Lung (tissue), 11 donors: ENCODE measurements at regions not wholly inside any gene's neighbourhood (a gene's known extent, or its start where the extent isn't known, plus 50 kb on each side); places are given as distances from the start of the nearest gene placed in this dataset.
"Not testable (repeated sequence)": the region's sequence is repeated elsewhere in the genome, so short reads cannot be mapped to it uniquely, and the experiment has no call there.

ENCODE experiments used
- ATAC-seq: fragments of 200-7000 bp; cut with Tn5 transposase; one replicate; pipeline ENCODE4 v1.9.1; 2020; ENCODE audit warnings: moderate number of reproducible peaks; ENCODE audit not compliant: insufficient read depth, low FRiP score
- DNase-seq, 3 donors: peaks; one replicate each; pipeline ENCODE4 v3.0.0-alpha.2; 2013 to 2017
- H3K27ac ChIP-seq, 2 donors: one replicate each; pipeline ENCODE4 v1.5.1; 2013; ENCODE audit warnings: mild to moderate bottlenecking in 2 of 2, moderate library complexity in 2 of 2, control low read depth in 1 of 2, inconsistent platforms in 1 of 2, low read depth in 1 of 2, low read length in 1 of 2
- H3K27me3 ChIP-seq, 3 donors: one replicate each; pipeline ENCODE4 v1.5.1; 2013; ENCODE audit warnings: low read length in 2 of 3; ENCODE audit not compliant: control insufficient read depth in 3 of 3, insufficient read depth in 3 of 3
- H3K36me3 ChIP-seq, 4 donors: one replicate each; pipeline ENCODE4 v1.5.1; 2013; ENCODE audit warnings: low read length in 4 of 4, mild to moderate bottlenecking in 1 of 4, moderate library complexity in 1 of 4; ENCODE audit not compliant: control insufficient read depth in 4 of 4, insufficient read depth in 4 of 4
- H3K4me1 ChIP-seq, 5 donors: one replicate each; pipeline ENCODE4 v1.5.1; 2013; ENCODE audit warnings: low read length in 5 of 5, mild to moderate bottlenecking in 2 of 5, moderate library complexity in 1 of 5; ENCODE audit not compliant: control insufficient read depth in 5 of 5, insufficient read depth in 5 of 5
- H3K4me3 ChIP-seq: one replicate; pipeline ENCODE4 v1.5.1; 2013; ENCODE audit warnings: mild to moderate bottlenecking, control low read depth, moderate library complexity
- H3K9ac ChIP-seq, 2 donors: one replicate each; pipeline ENCODE4 v1.5.1; 2013; ENCODE audit warnings: low read length in 2 of 2, control low read depth in 1 of 2; ENCODE audit not compliant: insufficient read depth in 1 of 2
- H3K9me3 ChIP-seq, 4 donors: one replicate each; pipeline ENCODE4 v1.5.1; 2013; ENCODE audit warnings: low read length in 3 of 4, mild to moderate bottlenecking in 1 of 4, moderate library complexity in 1 of 4; ENCODE audit not compliant: control insufficient read depth in 4 of 4, insufficient read depth in 3 of 4
- WGBS, 2 donors: extraction: QIAGEN DNeasy Blood & Tissue Kit; methylation state at CpG; one replicate each; pipeline ENCODE4 v1.1.7; 2013; 5-methylcytosine and 5-hydroxymethylcytosine counted together
- TF ChIP-seq, protein P1 (sequence below): IDR thresholded peaks from 2 replicates; pipeline ENCODE4 v1.5.1; 2012; ENCODE audit warnings: mild to moderate bottlenecking; ENCODE audit errors: control extremely low read depth, extremely low read depth
- donor health status: control.
- donor health status: control.
- donor health status: Bipolar disorder and iron deficiency.
- donor health status: healthy.
- donor health status: DM: yes; HTN: yes; CAD: no.

DNA sequence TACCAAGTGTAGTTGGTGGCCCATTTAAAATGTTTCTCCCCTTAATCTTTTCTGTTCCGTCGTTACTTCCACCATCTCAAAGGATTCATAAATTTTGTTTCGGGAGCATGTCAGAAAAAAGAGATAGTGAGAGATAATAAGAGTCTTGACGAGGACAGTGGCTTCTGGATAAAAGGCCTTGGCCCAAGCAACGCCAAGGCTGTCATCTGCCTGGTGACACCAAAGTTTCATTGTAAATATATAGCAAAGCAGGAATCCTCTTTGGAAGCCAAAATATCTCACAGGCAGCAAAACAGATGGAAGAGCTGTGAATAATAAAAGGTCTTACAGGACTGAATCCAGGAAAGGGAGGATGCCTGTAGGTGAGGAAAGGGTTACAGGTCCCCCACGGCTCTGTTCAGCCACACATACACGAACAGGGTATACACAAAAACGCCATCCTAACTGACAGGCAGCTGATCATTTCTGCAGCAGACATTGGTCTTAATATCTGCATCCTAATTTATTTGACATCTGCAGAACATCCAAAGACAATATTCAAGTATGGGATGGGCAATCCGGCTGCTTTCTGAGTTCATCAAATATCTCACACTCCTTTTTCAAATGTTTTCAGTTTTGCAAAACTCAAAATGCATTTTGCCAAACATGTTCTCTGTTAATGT lies 382.8 kb downstream of the OSR1 start:
- Histone ChIP-seq H3K9me3 (no peaks in the 10 kb centered on the region), H3K4me3 (no peak overlapping the region), H3K36me3 (no peaks in the 10 kb centered on the region), H3K27ac (peak overlapping the region; percentile 40 to 81), H3K27me3 (no peaks in the 10 kb centered on the region), H3K4me1 (peaks cover 0 to 17% (median 5%) of the 10 kb centered on the region in 5 donors), H3K9ac (peak overlapping the region in 1 of 2 donors; percentile 4)
- 63 to 75% methylated on average over 9 of the region's 9 CpGs for whole genome bisulfite sequencing, 2 donors
- TF ChIP-seq, protein P1, sequence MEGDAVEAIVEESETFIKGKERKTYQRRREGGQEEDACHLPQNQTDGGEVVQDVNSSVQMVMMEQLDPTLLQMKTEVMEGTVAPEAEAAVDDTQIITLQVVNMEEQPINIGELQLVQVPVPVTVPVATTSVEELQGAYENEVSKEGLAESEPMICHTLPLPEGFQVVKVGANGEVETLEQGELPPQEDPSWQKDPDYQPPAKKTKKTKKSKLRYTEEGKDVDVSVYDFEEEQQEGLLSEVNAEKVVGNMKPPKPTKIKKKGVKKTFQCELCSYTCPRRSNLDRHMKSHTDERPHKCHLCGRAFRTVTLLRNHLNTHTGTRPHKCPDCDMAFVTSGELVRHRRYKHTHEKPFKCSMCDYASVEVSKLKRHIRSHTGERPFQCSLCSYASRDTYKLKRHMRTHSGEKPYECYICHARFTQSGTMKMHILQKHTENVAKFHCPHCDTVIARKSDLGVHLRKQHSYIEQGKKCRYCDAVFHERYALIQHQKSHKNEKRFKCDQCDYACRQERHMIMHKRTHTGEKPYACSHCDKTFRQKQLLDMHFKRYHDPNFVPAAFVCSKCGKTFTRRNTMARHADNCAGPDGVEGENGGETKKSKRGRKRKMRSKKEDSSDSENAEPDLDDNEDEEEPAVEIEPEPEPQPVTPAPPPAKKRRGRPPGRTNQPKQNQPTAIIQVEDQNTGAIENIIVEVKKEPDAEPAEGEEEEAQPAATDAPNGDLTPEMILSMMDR = no peak
- ATAC-seq (no peak), DNase-seq (peak in 1 of 3 donors; percentile 37)

DNA sequence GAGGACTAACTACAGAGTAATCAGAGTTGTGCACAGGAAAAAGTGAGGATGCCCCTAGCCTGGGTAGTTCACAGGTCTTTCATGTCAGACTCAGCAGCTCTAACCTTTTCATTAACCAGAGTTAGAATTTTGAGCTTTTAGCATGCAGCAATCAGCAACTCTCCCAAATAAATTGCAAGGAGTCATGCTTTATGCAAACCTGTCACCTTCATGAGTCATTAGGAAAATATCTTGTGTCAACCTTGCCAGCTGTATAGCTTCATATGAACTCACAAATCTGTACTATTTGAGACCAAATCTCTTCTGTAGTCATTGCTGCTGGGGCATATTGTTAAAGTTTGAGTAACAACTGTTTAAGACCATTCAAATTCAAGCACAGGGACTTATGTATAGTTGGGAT lies 382.3 kb upstream of the NT5C1B start:
- Histone ChIP-seq H3K4me1 (peaks cover 0 to 27% (median 7%) of the 10 kb centered on the region in 5 donors), H3K27ac (no peak overlapping the region), H3K36me3 (no peaks in the 10 kb centered on the region), H3K4me3 (no peak overlapping the region), H3K9me3 (no peaks in the 10 kb centered on the region), H3K9ac (no peak overlapping the region), H3K27me3 (no peaks in the 10 kb centered on the region)
- DNase-seq = no peak
- TF ChIP-seq, protein P1 = no peak
- ATAC-seq = no peak

DNA sequence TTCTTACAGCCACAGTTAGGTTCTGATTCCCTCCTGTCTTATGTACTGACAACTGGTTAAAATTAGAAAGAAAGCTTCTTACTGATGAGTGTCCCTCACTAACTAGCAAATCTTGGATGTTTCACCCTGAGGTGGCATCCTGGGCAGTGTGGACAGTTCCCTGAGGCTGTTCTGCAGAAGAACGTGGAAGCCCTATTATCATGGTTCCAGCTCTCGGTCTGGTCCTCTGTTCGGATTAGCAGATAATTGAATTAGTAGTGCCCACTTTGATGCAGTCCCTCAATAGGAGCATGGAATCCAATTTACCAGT lies 381.7 kb upstream of the NT5C1B start:
- WGBS, 2 donors = 88 to 93% methylated on average over 3 of the region's 3 CpGs
- Histone ChIP-seq H3K9ac (no peak overlapping the region), H3K36me3 (no peaks in the 10 kb centered on the region), H3K9me3 (no peaks in the 10 kb centered on the region), H3K4me3 (no peak overlapping the region), H3K4me1 (peaks cover 0 to 21% (median 7%) of the 10 kb centered on the region in 5 donors), H3K27me3 (no peaks in the 10 kb centered on the region), H3K27ac (no peak overlapping the region)
- TF ChIP-seq, protein P1 = no peak
- no peak for DNase-seq
- no peak for ATAC-seq

DNA sequence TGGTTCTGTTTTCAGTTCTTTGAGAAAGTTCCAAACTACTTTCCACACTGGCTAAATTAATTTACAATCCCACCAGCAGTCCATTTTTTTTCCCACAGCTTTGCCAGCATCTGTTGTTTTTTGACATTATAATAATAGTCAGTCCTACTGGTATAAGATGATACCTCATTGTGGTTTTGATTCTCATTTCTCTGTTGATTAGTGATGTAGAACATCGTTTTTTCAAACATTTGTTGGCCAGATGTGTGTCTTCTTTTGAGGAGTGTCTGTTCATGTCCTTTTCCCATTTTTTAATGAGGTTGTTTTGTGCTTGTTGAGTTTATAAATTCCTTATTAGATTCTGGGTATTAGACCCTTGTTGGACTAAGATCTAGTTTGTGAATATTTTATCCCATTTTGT lies 376.8 kb upstream of the NT5C1B start:
- H3K4me1 ChIP-seq = peaks cover 0 to 16% (median 4%) of the 10 kb centered on the region in 5 donors
- no peaks in the 10 kb centered on the region for H3K27me3 ChIP-seq
- TF ChIP-seq, protein P1 = no peak
- H3K9ac ChIP-seq = no peak overlapping the region
- ATAC-seq = no peak
- no peak overlapping the region for H3K27ac ChIP-seq
- 38 to 52% methylated on average over 1 of the region's 1 CpG for WGBS, 2 donors
- no peaks in the 10 kb centered on the region for H3K9me3 ChIP-seq
- H3K36me3 ChIP-seq = no peaks in the 10 kb centered on the region
- DNase-seq = no peak
- no peak overlapping the region for H3K4me3 ChIP-seq

DNA sequence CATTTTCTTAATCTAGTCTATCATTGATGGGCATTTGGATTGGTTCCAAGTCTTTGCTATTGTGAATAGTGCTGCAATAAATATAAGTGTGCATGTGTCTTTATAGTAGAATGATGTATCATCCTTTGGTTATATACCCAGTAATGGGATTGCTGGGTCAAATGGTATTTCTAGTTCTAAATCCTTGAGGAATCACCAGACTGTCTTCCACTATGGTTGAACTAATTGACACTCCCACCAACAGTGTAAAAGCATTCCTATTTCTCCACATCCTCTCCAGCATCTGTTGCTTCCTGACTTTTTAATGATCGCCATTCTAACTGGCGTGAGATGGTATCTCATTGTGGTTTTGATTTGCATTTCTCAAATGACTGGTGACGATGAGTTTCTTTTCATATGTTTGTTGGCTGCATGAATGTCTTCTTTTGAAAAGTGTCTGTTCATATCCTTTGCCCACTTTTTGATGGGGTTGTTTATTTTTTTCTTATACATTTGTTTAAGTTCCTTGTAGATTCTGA lies 374.4 kb upstream of the NT5C1B start:
- ATAC-seq, H3K4me1 ChIP-seq, H3K27ac ChIP-seq, H3K36me3 ChIP-seq, DNase-seq, H3K9me3 ChIP-seq, H3K27me3 ChIP-seq, H3K4me3 ChIP-seq, H3K9ac ChIP-seq: not testable (repeated sequence)
- WGBS, 2 donors = 92 to 96% methylated on average over 3 of the region's 3 CpGs
